Suprapubic skin (tissue), 3 donors: ENCODE measurements at regions not wholly inside any gene's neighbourhood (a gene's known extent, or its start where the extent isn't known, plus 50 kb on each side); places are given as distances from the start of the nearest gene placed in this dataset.

Experiments used
- CTCF ChIP-seq, 2 donors: fragments of 200-600 bp in 1 of 2; fragments of 450-650 bp in 1 of 2; sonication (generic) in 1 of 2; IDR thresholded peaks; one replicate each; pipeline ENCODE4 v1.5.1; 2016 to 2019; ENCODE audit warnings: antibody characterized with exemption in 2 of 2, mild to moderate bottlenecking in 1 of 2, moderate library complexity in 1 of 2
- POLR2A ChIP-seq, 2 donors: fragments of 450-650 bp; IDR thresholded peaks; one replicate each; pipeline ENCODE4 v1.6.1; 2017; ENCODE audit warnings: antibody characterized with exemption in 2 of 2, mild to moderate bottlenecking in 2 of 2, moderate library complexity in 2 of 2

- no peak for TF ChIP-seq CTCF (IDR thresholded peaks at IDR 0.05)
- TF ChIP-seq POLR2A (IDR thresholded peaks at IDR 0.05) = no peak
Observed at GRCh38 chr17:77432742-77433141, 292.0 kb downstream of the SEC14L1 start.
